ENCODE measurements at regions not wholly inside any gene's neighbourhood (a gene's known extent, or its start where the extent isn't known, plus 50 kb on each side); places are given as distances from the start of the nearest gene placed in this dataset.

- TF ChIP-seq, protein P1, sequence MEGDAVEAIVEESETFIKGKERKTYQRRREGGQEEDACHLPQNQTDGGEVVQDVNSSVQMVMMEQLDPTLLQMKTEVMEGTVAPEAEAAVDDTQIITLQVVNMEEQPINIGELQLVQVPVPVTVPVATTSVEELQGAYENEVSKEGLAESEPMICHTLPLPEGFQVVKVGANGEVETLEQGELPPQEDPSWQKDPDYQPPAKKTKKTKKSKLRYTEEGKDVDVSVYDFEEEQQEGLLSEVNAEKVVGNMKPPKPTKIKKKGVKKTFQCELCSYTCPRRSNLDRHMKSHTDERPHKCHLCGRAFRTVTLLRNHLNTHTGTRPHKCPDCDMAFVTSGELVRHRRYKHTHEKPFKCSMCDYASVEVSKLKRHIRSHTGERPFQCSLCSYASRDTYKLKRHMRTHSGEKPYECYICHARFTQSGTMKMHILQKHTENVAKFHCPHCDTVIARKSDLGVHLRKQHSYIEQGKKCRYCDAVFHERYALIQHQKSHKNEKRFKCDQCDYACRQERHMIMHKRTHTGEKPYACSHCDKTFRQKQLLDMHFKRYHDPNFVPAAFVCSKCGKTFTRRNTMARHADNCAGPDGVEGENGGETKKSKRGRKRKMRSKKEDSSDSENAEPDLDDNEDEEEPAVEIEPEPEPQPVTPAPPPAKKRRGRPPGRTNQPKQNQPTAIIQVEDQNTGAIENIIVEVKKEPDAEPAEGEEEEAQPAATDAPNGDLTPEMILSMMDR (optimal IDR thresholded peaks at IDR 0.05 in 1 of 3, IDR thresholded peaks at IDR 0.05 in 1 of 3, conservative IDR thresholded peaks at IDR 0.05 in 1 of 3; ENCODE audit: extremely low read depth in 1 of 3, insufficient read depth in 2 of 3, low read length in 3 of 3): no peak
- no peak for TF ChIP-seq EZH2 (IDR thresholded peaks at IDR 0.05; ENCODE audit: low read length)
Observed at GRCh38 chr3:70876154-70876553, 563.7 kb upstream of the MDFIC2 start.
